ENCODE measurements at regions not wholly inside any gene's neighbourhood (a gene's known extent, or its start where the extent isn't known, plus 50 kb on each side); places are given as distances from the start of the nearest gene placed in this dataset.

GRCh38 chr9:119945686-119946085, 576.5 kb upstream of the BRINP1 start:
- H3F3A ChIP-seq (ENCODE audit: insufficient read depth, low read length) = no peaks in the 10 kb centered on the region
- H2AFZ ChIP-seq (ENCODE audit: low read length) = peak overlapping the region; percentile 19; the same call in 1 of the 2 replicates
- no peak for DNase-seq
- no peaks in the 10 kb centered on the region for H3K36me3 ChIP-seq (replicated peaks; ENCODE audit: insufficient read depth, low read length)
- H4K20me1 ChIP-seq (ENCODE audit: insufficient read depth, low read length) = no peaks in the 10 kb centered on the region
- H3K9ac ChIP-seq (ENCODE audit: low read length) = no peak overlapping the region
- no peaks in the 10 kb centered on the region for H3K27me3 ChIP-seq (replicated peaks; ENCODE audit: insufficient read depth, low read length)
- no peak for TF ChIP-seq EZH2 (optimal IDR thresholded peaks at IDR 0.05; ENCODE audit: low read depth, low read length)
- no peak for TF ChIP-seq EZH2phosphoT487 (IDR thresholded peaks at IDR 0.05; ENCODE audit: low read length)
- TF ChIP-seq CTCF (IDR thresholded peaks at IDR 0.05; ENCODE audit: low read length) = no peak
- no peak overlapping the region; the same call in 1 of the 2 replicates for H3K4me3 ChIP-seq (ENCODE audit: low read length)
- H3K9me2 ChIP-seq (replicated peaks; ENCODE audit: insufficient read depth, low read length) = no peaks in the 10 kb centered on the region
- peak overlapping the region; percentile 15; the same call in 1 of the 2 replicates for H3K4me2 ChIP-seq (ENCODE audit: low read depth, low read length)
- no peak overlapping the region for H3K27ac ChIP-seq (ENCODE audit: low read length)
- no peaks in the 10 kb centered on the region for H3K79me2 ChIP-seq (ENCODE audit: low read length)
- no peaks in the 10 kb centered on the region for H3K4me1 ChIP-seq (ENCODE audit: low read length)
- no peaks in the 10 kb centered on the region for H3K9me3 ChIP-seq (replicated peaks; ENCODE audit: insufficient read depth, low read length)

GRCh38 chr9:119941091-119941490, 571.9 kb upstream of the BRINP1 start:
- H3K9ac ChIP-seq (ENCODE audit: low read length) = no peak overlapping the region

GRCh38 chr9:119938871-119939270, 569.6 kb upstream of the BRINP1 start:
- Histone ChIP-seq H3K9me2 (replicated peaks; ENCODE audit: insufficient read depth, low read length) (no peaks in the 10 kb centered on the region), H4K20me1 (ENCODE audit: insufficient read depth, low read length) (no peaks in the 10 kb centered on the region), H3F3A (ENCODE audit: insufficient read depth, low read length) (no peaks in the 10 kb centered on the region), H3K36me3 (replicated peaks; ENCODE audit: insufficient read depth, low read length) (no peaks in the 10 kb centered on the region), H3K27me3 (replicated peaks; ENCODE audit: insufficient read depth, low read length) (no peaks in the 10 kb centered on the region), H3K9me3 (replicated peaks; ENCODE audit: insufficient read depth, low read length) (no peaks in the 10 kb centered on the region), H3K27ac (ENCODE audit: low read length) (no peak overlapping the region), H3K4me2 (ENCODE audit: low read depth, low read length) (no peak overlapping the region), H3K4me3 (ENCODE audit: low read length) (no peak overlapping the region), H3K4me1 (ENCODE audit: low read length) (no peaks in the 10 kb centered on the region), H2AFZ (ENCODE audit: low read length) (no peak overlapping the region), H3K9ac (ENCODE audit: low read length) (no peak overlapping the region), H3K79me2 (ENCODE audit: low read length) (no peaks in the 10 kb centered on the region)
- TF ChIP-seq EZH2 (optimal IDR thresholded peaks at IDR 0.05; ENCODE audit: low read depth, low read length) (no peak), EZH2phosphoT487 (IDR thresholded peaks at IDR 0.05; ENCODE audit: low read length) (no peak), CTCF (IDR thresholded peaks at IDR 0.05; ENCODE audit: low read length) (no peak)
- no peak for DNase-seq

More at GRCh38 chr9:119941091-119941490, 571.9 kb upstream of the BRINP1 start:
- DNase-seq = no peak
- no peaks in the 10 kb centered on the region for H3K27me3 ChIP-seq (replicated peaks; ENCODE audit: insufficient read depth, low read length)
- H3K4me3 ChIP-seq (ENCODE audit: low read length) = no peak overlapping the region
- H3F3A ChIP-seq (ENCODE audit: insufficient read depth, low read length) = no peaks in the 10 kb centered on the region
- no peak overlapping the region for H3K4me2 ChIP-seq (ENCODE audit: low read depth, low read length)
- TF ChIP-seq CTCF (IDR thresholded peaks at IDR 0.05; ENCODE audit: low read length) (no peak), EZH2phosphoT487 (IDR thresholded peaks at IDR 0.05; ENCODE audit: low read length) (no peak), EZH2 (optimal IDR thresholded peaks at IDR 0.05; ENCODE audit: low read depth, low read length) (no peak)
- H3K9me2 ChIP-seq (replicated peaks; ENCODE audit: insufficient read depth, low read length) = no peaks in the 10 kb centered on the region
- no peak overlapping the region for H3K27ac ChIP-seq (ENCODE audit: low read length)
- no peaks in the 10 kb centered on the region for H3K36me3 ChIP-seq (replicated peaks; ENCODE audit: insufficient read depth, low read length)
- no peaks in the 10 kb centered on the region for H3K4me1 ChIP-seq (ENCODE audit: low read length)
- H4K20me1 ChIP-seq (ENCODE audit: insufficient read depth, low read length) = no peaks in the 10 kb centered on the region
- H3K9me3 ChIP-seq (replicated peaks; ENCODE audit: insufficient read depth, low read length) = no peaks in the 10 kb centered on the region
- no peaks in the 10 kb centered on the region for H3K79me2 ChIP-seq (ENCODE audit: low read length)
- H2AFZ ChIP-seq (ENCODE audit: low read length) = no peak overlapping the region

All from MM.1S (cell line).